ENCODE measurements at regions not wholly inside any gene's neighbourhood (a gene's known extent, or its start where the extent isn't known, plus 50 kb on each side); places are given as distances from the start of the nearest gene placed in this dataset.

DNA sequence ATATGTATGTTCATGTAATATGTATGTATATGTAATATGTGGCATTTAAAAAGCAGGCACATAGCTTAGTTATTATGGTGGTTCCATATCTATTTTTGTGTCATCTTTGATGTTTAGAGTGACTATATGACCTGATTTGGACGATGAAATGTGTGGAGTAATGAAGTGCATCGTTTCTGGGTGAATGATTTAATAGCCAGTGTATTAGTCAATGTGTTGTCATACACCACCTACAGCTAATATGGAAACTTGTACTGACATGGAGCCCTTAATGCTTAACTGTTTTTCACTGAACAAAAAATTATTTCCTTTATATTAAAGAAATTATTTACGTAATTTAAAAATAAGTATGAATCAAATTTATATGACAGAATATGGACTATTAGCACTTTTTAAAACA, 292.3 kb upstream of the FSTL5 start:
- H3K36me3 Mint-ChIP-seq = no peaks in the 10 kb centered on the region
- no peaks in the 10 kb centered on the region for H3K27me3 Mint-ChIP-seq
- no peaks in the 10 kb centered on the region for H3K4me1 Mint-ChIP-seq
- CTCF ChIA-PET = no interaction called here
- no peak for DNase-seq
- no peak overlapping the region for H3K27ac Mint-ChIP-seq
- H3K4me3 Mint-ChIP-seq = no peak overlapping the region
- H3K9me3 Mint-ChIP-seq = no peaks in the 10 kb centered on the region

- H3K27me3 Mint-ChIP-seq = no peaks in the 10 kb centered on the region
- CTCF ChIA-PET = no interaction called here
- no peak overlapping the region for H3K4me3 Mint-ChIP-seq
Observed at GRCh38 chr4:162450531-162451035, 286.8 kb upstream of the FSTL5 start.

DNA sequence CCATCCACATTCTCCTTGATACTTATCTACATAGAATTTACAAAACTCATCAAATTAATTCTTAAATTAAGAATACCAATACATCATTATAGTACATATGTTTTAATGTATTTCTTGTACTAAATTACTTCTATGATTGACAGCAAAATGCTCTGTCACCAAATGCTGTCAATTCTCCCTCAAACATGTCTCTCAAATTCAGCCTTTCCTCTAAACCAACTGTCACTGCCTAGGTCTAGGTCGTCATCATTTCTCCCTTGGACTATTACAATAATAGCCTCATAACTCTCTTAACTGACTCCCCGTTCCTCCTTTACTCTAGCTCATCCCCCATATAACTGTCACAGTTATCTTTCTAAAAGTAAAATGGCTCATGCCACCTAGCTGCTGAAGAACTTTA, 279.7 kb upstream of the FSTL5 start:
- Mint-ChIP-seq H3K27ac (no peak overlapping the region), H3K4me1 (no peaks in the 10 kb centered on the region), H3K27me3 (no peaks in the 10 kb centered on the region), H3K9me3 (no peaks in the 10 kb centered on the region), H3K36me3 (no peaks in the 10 kb centered on the region), H3K4me3 (no peak overlapping the region)
- DNase-seq = no peak
- CTCF ChIA-PET = no interaction called here

More at GRCh38 chr4:162450531-162451035, 286.8 kb upstream of the FSTL5 start:
- DNase-seq = no peak
- Mint-ChIP-seq H3K9me3 (no peaks in the 10 kb centered on the region), H3K4me1 (no peaks in the 10 kb centered on the region), H3K36me3 (no peaks in the 10 kb centered on the region), H3K27ac (no peak overlapping the region)

- Mint-ChIP-seq H3K27me3 (no peaks in the 10 kb centered on the region), H3K27ac (no peak overlapping the region), H3K9me3 (no peaks in the 10 kb centered on the region), H3K4me3 (no peak overlapping the region), H3K36me3 (no peaks in the 10 kb centered on the region), H3K4me1 (no peaks in the 10 kb centered on the region)
- CTCF ChIA-PET = no interaction called here
- no peak for DNase-seq
Observed at GRCh38 chr4:162442128-162442527, 278.3 kb upstream of the FSTL5 start.

- peaks cover 5% of the 10 kb centered on the region for H3K9me3 Mint-ChIP-seq
- no peaks in the 10 kb centered on the region for H3K4me1 Mint-ChIP-seq
- no peak overlapping the region for H3K27ac Mint-ChIP-seq
- DNase-seq = no peak
- no peaks in the 10 kb centered on the region for H3K27me3 Mint-ChIP-seq
- H3K36me3 Mint-ChIP-seq = no peaks in the 10 kb centered on the region
- no peak overlapping the region for H3K4me3 Mint-ChIP-seq
- CTCF ChIA-PET = no interaction called here
Observed at GRCh38 chr4:162422312-162422711, 258.5 kb upstream of the FSTL5 start.

DNA sequence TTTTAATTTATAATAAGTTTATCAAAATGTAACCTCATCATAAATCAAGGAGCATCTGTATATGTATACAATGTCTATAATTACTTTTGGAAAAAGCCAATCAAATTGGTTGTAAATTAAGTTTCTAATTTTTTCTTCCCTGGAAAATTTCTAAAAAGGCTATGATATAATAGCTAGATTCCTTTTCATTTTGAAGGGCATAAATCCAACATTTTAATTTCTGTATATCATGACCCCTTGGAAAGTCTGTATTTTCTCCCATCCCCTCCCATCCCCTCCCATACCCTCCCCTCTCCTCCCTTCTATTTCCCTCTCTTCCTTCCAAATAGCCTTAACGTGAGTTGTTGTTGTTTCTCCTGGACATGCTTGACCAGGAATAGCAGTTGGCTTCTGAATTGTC, 247.1 kb upstream of the FSTL5 start:
- no peak overlapping the region for H3K27ac Mint-ChIP-seq
- no peaks in the 10 kb centered on the region for H3K4me1 Mint-ChIP-seq
- no peaks in the 10 kb centered on the region for H3K9me3 Mint-ChIP-seq
- H3K4me3 Mint-ChIP-seq = no peak overlapping the region
- no peak for DNase-seq
- CTCF ChIA-PET = no interaction called here
- no peaks in the 10 kb centered on the region for H3K27me3 Mint-ChIP-seq
- H3K36me3 Mint-ChIP-seq = no peaks in the 10 kb centered on the region

DNA sequence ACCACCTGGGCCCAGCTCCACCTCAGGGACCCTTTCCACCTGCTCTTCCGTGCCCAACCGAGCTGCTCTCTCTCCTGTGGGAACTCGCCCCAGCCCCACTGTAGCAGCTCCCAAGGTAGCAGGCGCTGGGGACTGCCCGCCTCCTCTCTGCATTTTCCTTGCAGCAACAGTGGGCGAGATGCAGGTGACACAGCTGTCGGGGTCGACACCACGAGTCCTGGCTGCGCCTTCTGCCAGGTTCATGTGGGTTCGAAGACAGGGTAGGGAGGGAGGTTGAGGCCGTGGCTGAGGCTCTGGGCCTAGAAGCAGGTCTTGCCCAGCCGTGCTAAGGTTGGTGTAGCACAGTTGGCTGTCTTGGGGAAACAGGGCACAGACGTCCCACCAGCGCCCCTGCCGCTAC, 245.2 kb upstream of the FSTL5 start:
- Mint-ChIP-seq H3K27me3 (no peaks in the 10 kb centered on the region), H3K36me3 (no peaks in the 10 kb centered on the region), H3K4me1 (no peaks in the 10 kb centered on the region), H3K27ac (no peak overlapping the region), H3K9me3 (no peaks in the 10 kb centered on the region), H3K4me3 (no peak overlapping the region)
- DNase-seq = no peak
- CTCF ChIA-PET = no interaction called here

GRCh38 chr4:162408309-162408708, 244.5 kb upstream of the FSTL5 start:
- H3K36me3 Mint-ChIP-seq = no peaks in the 10 kb centered on the region
- no peaks in the 10 kb centered on the region for H3K4me1 Mint-ChIP-seq
- CTCF ChIA-PET = no interaction called here
- H3K27ac Mint-ChIP-seq = no peak overlapping the region
- no peak overlapping the region for H3K4me3 Mint-ChIP-seq
- no peaks in the 10 kb centered on the region for H3K27me3 Mint-ChIP-seq
- no peak for DNase-seq
- H3K9me3 Mint-ChIP-seq = no peaks in the 10 kb centered on the region

GRCh38 chr4:162406637-162407365, 243.0 kb upstream of the FSTL5 start:
- Mint-ChIP-seq H3K27ac (no peak overlapping the region), H3K27me3 (no peaks in the 10 kb centered on the region), H3K36me3 (no peaks in the 10 kb centered on the region), H3K4me1 (no peaks in the 10 kb centered on the region), H3K4me3 (no peak overlapping the region), H3K9me3 (no peaks in the 10 kb centered on the region)
- CTCF ChIA-PET = no interaction called here
- DNase-seq = no peak

- CTCF ChIA-PET = no interaction called here
- no peak for DNase-seq
- H3K27ac Mint-ChIP-seq = no peak overlapping the region
- H3K9me3 Mint-ChIP-seq = no peaks in the 10 kb centered on the region
- H3K36me3 Mint-ChIP-seq = no peaks in the 10 kb centered on the region
- no peaks in the 10 kb centered on the region for H3K27me3 Mint-ChIP-seq
- H3K4me1 Mint-ChIP-seq = no peaks in the 10 kb centered on the region
- no peak overlapping the region for H3K4me3 Mint-ChIP-seq
Observed at GRCh38 chr4:162403932-162404331, 240.1 kb upstream of the FSTL5 start.

DNA sequence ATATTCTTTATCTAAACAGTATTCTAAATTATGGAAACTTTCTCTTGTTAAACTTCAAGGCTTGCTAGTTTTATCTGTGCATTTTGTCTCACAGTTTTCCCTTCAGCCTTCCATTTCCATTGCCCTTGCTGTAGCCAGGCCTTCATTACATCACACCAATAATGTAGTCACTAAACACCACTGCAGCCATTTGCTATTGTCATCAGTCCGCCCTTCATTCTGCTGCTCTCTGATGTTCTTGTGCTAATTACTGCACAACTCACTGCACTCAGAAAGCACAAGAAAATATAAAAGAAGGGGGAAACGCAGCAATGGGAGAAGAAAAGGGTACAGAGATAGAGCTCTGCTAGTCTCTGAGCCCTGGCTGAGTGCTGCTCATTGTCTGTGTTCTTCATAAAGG, 239.6 kb upstream of the FSTL5 start:
- no peak overlapping the region for H3K27ac Mint-ChIP-seq
- no peaks in the 10 kb centered on the region for H3K9me3 Mint-ChIP-seq
- H3K27me3 Mint-ChIP-seq = no peaks in the 10 kb centered on the region
- DNase-seq = no peak
- no peak overlapping the region for H3K4me3 Mint-ChIP-seq
- CTCF ChIA-PET = no interaction called here
- no peaks in the 10 kb centered on the region for H3K36me3 Mint-ChIP-seq
- H3K4me1 Mint-ChIP-seq = no peaks in the 10 kb centered on the region

GRCh38 chr4:162401021-162401420, 237.2 kb upstream of the FSTL5 start:
- Mint-ChIP-seq H3K4me3 (no peak overlapping the region), H3K27me3 (no peaks in the 10 kb centered on the region), H3K27ac (no peak overlapping the region), H3K9me3 (peaks cover 7% of the 10 kb centered on the region), H3K36me3 (no peaks in the 10 kb centered on the region), H3K4me1 (no peaks in the 10 kb centered on the region)
- DNase-seq = no peak
- CTCF ChIA-PET = no interaction called here

- CTCF ChIA-PET = no interaction called here
- Mint-ChIP-seq H3K27ac (no peak overlapping the region), H3K27me3 (no peaks in the 10 kb centered on the region), H3K4me3 (no peak overlapping the region), H3K9me3 (peaks cover 8% of the 10 kb centered on the region), H3K36me3 (no peaks in the 10 kb centered on the region), H3K4me1 (no peaks in the 10 kb centered on the region)
- no peak for DNase-seq
Observed at GRCh38 chr4:162392946-162393345, 229.1 kb upstream of the FSTL5 start.

- Mint-ChIP-seq H3K9me3 (no peaks in the 10 kb centered on the region), H3K27me3 (no peaks in the 10 kb centered on the region), H3K4me3 (no peak overlapping the region), H3K4me1 (no peaks in the 10 kb centered on the region), H3K36me3 (no peaks in the 10 kb centered on the region), H3K27ac (no peak overlapping the region)
- CTCF ChIA-PET = interaction anchor here (0.8 kb wide), 1 partner anchor 198 kb away, joined by 3 read pairs; no protein-coding TSS in a partner anchor
- no peak for DNase-seq
Observed at GRCh38 chr4:162366146-162366545, 202.3 kb upstream of the FSTL5 start.

DNA sequence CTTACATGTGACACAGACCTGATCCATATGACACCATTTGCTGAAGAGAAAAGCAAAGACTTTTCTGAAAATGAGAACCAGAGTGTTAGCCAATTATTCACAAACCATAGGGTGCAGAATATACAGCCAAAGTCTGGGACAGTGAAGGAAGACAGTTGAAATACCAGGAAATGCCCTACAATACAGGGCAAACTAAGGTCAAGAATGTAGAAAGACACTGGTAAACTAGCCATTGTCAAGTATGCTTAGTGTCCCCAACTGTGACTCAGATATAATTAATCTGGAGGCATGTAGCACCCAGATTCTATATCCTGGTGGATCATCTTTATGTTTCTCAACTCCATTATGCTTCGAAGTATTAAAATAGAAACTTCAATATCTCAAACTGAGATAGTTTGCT, 200.9 kb upstream of the FSTL5 start:
- Mint-ChIP-seq H3K36me3 (no peaks in the 10 kb centered on the region), H3K9me3 (no peaks in the 10 kb centered on the region), H3K4me1 (no peaks in the 10 kb centered on the region), H3K27ac (no peak overlapping the region), H3K27me3 (no peaks in the 10 kb centered on the region), H3K4me3 (no peak overlapping the region)
- CTCF ChIA-PET = no interaction called here
- DNase-seq = no peak

All from activated naive CD4-positive, alpha-beta T cell treated with anti-CD3 and anti-CD28 coated beads, Interleukin-2, amount 10 ng/mL, durations not matched to agents 7 days and 5 days (primary cell).